HL-60 (cell line): ENCODE measurements at regions not wholly inside any gene's neighbourhood (a gene's known extent, or its start where the extent isn't known, plus 50 kb on each side); places are given as distances from the start of the nearest gene placed in this dataset.

Source experiments
- CTCF ChIP-seq: IDR thresholded peaks from one replicate; pipeline ENCODE4 v1.5.1; 2011; ENCODE audit warnings: low read length, control low read depth, inconsistent platforms; ENCODE audit not compliant: insufficient read depth
- GABPA ChIP-seq: IDR thresholded peaks from 2 replicates; pipeline ENCODE4 v1.6.1; 2012; ENCODE audit warnings: low read depth
- POLR2AphosphoS5 ChIP-seq: IDR thresholded peaks from 2 replicates; pipeline ENCODE4 v1.6.1; 2012; ENCODE audit warnings: low read depth
- REST ChIP-seq: IDR thresholded peaks from 2 replicates; pipeline ENCODE4 v1.6.1; 2012; ENCODE audit warnings: low read depth; ENCODE audit not compliant: insufficient replicate concordance
- SPI1 ChIP-seq: IDR thresholded peaks from 2 replicates; pipeline ENCODE4 v1.6.1; 2012; ENCODE audit warnings: low read depth, mild to moderate bottlenecking, borderline replicate concordance

GRCh38 chr20:56981301-56981700, 285.1 kb downstream of the BMP7 start:
- no peak for TF ChIP-seq GABPA
- TF ChIP-seq CTCF, result no peak
- TF ChIP-seq REST, result no peak
- TF ChIP-seq POLR2AphosphoS5, result no peak
- TF ChIP-seq SPI1, result no peak
